DND-41 (cell line): ENCODE measurements at regions not wholly inside any gene's neighbourhood (a gene's known extent, or its start where the extent isn't known, plus 50 kb on each side); places are given as distances from the start of the nearest gene placed in this dataset.

Experiments
- ATAC-seq: fragments of 200-7000 bp; cut with Tn5 transposase; 3 replicates; pipeline ENCODE4 v1.9.1; 2021; ENCODE audit warnings: low read depth; ENCODE audit not compliant: insufficient read depth
- DNase-seq: peaks from one replicate; pipeline ENCODE4 v3.0.0-alpha.2; 2020
- H2AFZ ChIP-seq: 2 replicates; pipeline ENCODE4 v1.6.0; 2012; ENCODE audit warnings: low read depth, low read length
- H3K27ac ChIP-seq: 2 replicates; pipeline ENCODE4 v1.5.1; 2012; ENCODE audit warnings: low read length, inconsistent platforms
- H3K27me3 ChIP-seq: fragments of 200-600 bp; sonication (generic); 2 replicates; pipeline ENCODE4 v1.6.0; 2012; ENCODE audit warnings: low read length, mild to moderate bottlenecking, inconsistent platforms; ENCODE audit not compliant: insufficient read depth, poor library complexity
- H3K36me3 ChIP-seq: 2 replicates; pipeline ENCODE4 v1.5.1; 2012; ENCODE audit warnings: low read length, inconsistent platforms; ENCODE audit not compliant: insufficient read depth
- H3K4me1 ChIP-seq: 2 replicates; pipeline ENCODE4 v1.5.1; 2012; ENCODE audit warnings: mild to moderate bottlenecking, low read length; ENCODE audit not compliant: insufficient read depth
- H3K4me2 ChIP-seq: 2 replicates; pipeline ENCODE4 v1.6.0; 2012; ENCODE audit warnings: mild to moderate bottlenecking, moderate library complexity, low read length, inconsistent platforms; ENCODE audit not compliant: insufficient read depth
- H3K4me3 ChIP-seq, 2 experiments: fragments of 200-600 bp in 1 of 2; shearing (Covaris generic) in 1 of 2; 2 replicates each; pipeline ENCODE4 v1.5.1; 2012 to 2016; ENCODE audit warnings: inconsistent platforms in 2 of 2, low read length in 2 of 2, mild to moderate bottlenecking in 2 of 2, low read depth in 1 of 2, moderate library complexity in 1 of 2
- H3K79me2 ChIP-seq: 2 replicates; pipeline ENCODE4 v1.6.0; 2012; ENCODE audit warnings: low read length, inconsistent platforms; ENCODE audit not compliant: insufficient read depth
- H3K9ac ChIP-seq: 2 replicates; pipeline ENCODE4 v1.6.0; 2012; ENCODE audit warnings: low read depth, mild to moderate bottlenecking, inconsistent platforms, low read length, moderate library complexity
- H3K9me3 ChIP-seq: 2 replicates; pipeline ENCODE4 v1.5.1; 2012; ENCODE audit warnings: low read length, moderate library complexity, mild to moderate bottlenecking, inconsistent platforms; ENCODE audit not compliant: insufficient read depth, severe bottlenecking
- H4K20me1 ChIP-seq: 2 replicates; pipeline ENCODE4 v1.6.0; 2012; ENCODE audit warnings: low read length; ENCODE audit not compliant: insufficient read depth
- CTCF ChIP-seq: IDR thresholded peaks from 2 replicates; pipeline ENCODE4 v1.5.1; 2012; ENCODE audit warnings: borderline replicate concordance, low read length, moderate library complexity, mild to moderate bottlenecking; ENCODE audit not compliant: poor library complexity, severe bottlenecking; ENCODE audit errors: extremely low read depth
- EZH2 ChIP-seq: IDR thresholded peaks from 3 replicates; pipeline ENCODE4 v1.6.1; 2012; ENCODE audit warnings: borderline replicate concordance, low read depth, mild to moderate bottlenecking, moderate library complexity, low read length, inconsistent platforms; ENCODE audit not compliant: severe bottlenecking

GRCh38 chr3:83802801-83803200, 1156.0 kb upstream of the CADM2 start:
- no peak for ATAC-seq
- Histone ChIP-seq H3K27ac (no peak overlapping the region), H3K36me3 (no peaks in the 10 kb centered on the region), H4K20me1 (no peaks in the 10 kb centered on the region), H3K4me3 (no peak overlapping the region), H3K4me1 (no peaks in the 10 kb centered on the region), H2AFZ (no peak overlapping the region), H3K9ac (no peak overlapping the region), H3K27me3 (no peaks in the 10 kb centered on the region), H3K4me2 (no peak overlapping the region), H3K79me2 (no peaks in the 10 kb centered on the region), H3K9me3 (no peaks in the 10 kb centered on the region)
- no peak for TF ChIP-seq CTCF
- TF ChIP-seq EZH2: no peak
- no peak for DNase-seq

- Histone ChIP-seq H3K27me3 (no peaks in the 10 kb centered on the region), H3K4me2 (no peak overlapping the region), H3K79me2 (no peaks in the 10 kb centered on the region), H4K20me1 (no peaks in the 10 kb centered on the region), H3K4me3 (no peak overlapping the region), H3K4me1 (no peaks in the 10 kb centered on the region), H3K9ac (no peak overlapping the region), H3K9me3 (no peaks in the 10 kb centered on the region), H3K36me3 (no peaks in the 10 kb centered on the region), H2AFZ (no peak overlapping the region), H3K27ac (no peak overlapping the region)
- no peak for DNase-seq
- no peak for TF ChIP-seq EZH2
- no peak for ATAC-seq
These were observed 1151.3 kb upstream of the CADM2 start for GRCh38 chr3:83807511-83807910.

- H3K9me3 ChIP-seq: peaks cover 2% of the 10 kb centered on the region
- TF ChIP-seq EZH2: no peak
- TF ChIP-seq CTCF: no peak
- no peak overlapping the region for H3K9ac ChIP-seq
- no peaks in the 10 kb centered on the region for H3K4me1 ChIP-seq
- no peaks in the 10 kb centered on the region for H3K27me3 ChIP-seq
- H4K20me1 ChIP-seq: no peaks in the 10 kb centered on the region
- no peak for DNase-seq
- no peaks in the 10 kb centered on the region for H3K36me3 ChIP-seq
- ATAC-seq: no peak
- H3K27ac ChIP-seq: no peak overlapping the region
- no peak overlapping the region for H2AFZ ChIP-seq
- H3K79me2 ChIP-seq: no peaks in the 10 kb centered on the region
- no peak overlapping the region for H3K4me2 ChIP-seq
- no peak overlapping the region for H3K4me3 ChIP-seq
These were observed 1145.6 kb upstream of the CADM2 start for GRCh38 chr3:83813176-83813575.

GRCh38 chr3:83816653-83817052, 1142.1 kb upstream of the CADM2 start:
- no peak overlapping the region for H2AFZ ChIP-seq
- H3K4me3 ChIP-seq: no peak overlapping the region
- no peaks in the 10 kb centered on the region for H4K20me1 ChIP-seq
- no peaks in the 10 kb centered on the region for H3K36me3 ChIP-seq
- H3K27me3 ChIP-seq: no peaks in the 10 kb centered on the region
- no peak overlapping the region for H3K9ac ChIP-seq
- peaks cover 2% of the 10 kb centered on the region for H3K9me3 ChIP-seq
- TF ChIP-seq EZH2 (no peak), CTCF (no peak)
- H3K79me2 ChIP-seq: no peaks in the 10 kb centered on the region
- DNase-seq (no peak), ATAC-seq (no peak)
- no peak overlapping the region for H3K27ac ChIP-seq
- no peak overlapping the region for H3K4me2 ChIP-seq
- no peaks in the 10 kb centered on the region for H3K4me1 ChIP-seq
